ENCODE measurements at regions not wholly inside any gene's neighbourhood (a gene's known extent, or its start where the extent isn't known, plus 50 kb on each side); places are given as distances from the start of the nearest gene placed in this dataset.
"Not testable (repeated sequence)": the region's sequence is repeated elsewhere in the genome, so short reads cannot be mapped to it uniquely, and the experiment has no call there.

DNA sequence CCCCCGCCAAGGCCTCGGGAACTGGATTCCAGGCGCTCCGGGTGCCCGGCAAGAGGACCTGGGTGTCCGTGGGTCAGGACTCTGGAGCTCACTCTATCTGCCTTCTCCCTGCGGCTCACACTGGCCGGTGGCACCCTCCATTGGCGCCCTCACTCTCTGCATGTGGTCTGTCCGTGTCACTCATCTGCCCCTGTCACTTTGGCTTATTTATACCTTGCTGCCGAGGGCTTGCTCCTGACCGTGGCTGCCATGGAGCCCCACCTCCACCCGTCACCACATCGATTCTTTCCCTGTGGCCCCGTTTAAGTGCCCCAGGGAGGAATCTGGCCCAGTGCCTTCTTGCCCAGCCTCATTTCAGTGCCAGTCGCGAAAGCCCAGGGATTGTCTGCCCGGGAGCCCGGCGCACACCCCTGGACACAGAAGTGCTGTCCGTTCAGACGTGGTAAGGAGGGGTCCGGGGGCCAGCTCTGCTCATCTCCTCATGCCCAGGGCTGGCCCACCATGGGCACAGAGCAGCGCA is 113.5 kb downstream of the NPIPB11 start:
- TF ChIP-seq, protein P1, sequence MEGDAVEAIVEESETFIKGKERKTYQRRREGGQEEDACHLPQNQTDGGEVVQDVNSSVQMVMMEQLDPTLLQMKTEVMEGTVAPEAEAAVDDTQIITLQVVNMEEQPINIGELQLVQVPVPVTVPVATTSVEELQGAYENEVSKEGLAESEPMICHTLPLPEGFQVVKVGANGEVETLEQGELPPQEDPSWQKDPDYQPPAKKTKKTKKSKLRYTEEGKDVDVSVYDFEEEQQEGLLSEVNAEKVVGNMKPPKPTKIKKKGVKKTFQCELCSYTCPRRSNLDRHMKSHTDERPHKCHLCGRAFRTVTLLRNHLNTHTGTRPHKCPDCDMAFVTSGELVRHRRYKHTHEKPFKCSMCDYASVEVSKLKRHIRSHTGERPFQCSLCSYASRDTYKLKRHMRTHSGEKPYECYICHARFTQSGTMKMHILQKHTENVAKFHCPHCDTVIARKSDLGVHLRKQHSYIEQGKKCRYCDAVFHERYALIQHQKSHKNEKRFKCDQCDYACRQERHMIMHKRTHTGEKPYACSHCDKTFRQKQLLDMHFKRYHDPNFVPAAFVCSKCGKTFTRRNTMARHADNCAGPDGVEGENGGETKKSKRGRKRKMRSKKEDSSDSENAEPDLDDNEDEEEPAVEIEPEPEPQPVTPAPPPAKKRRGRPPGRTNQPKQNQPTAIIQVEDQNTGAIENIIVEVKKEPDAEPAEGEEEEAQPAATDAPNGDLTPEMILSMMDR (IDR thresholded peaks at IDR 0.05), result not testable (repeated sequence)
- TF ChIP-seq POLR2A (IDR thresholded peaks at IDR 0.05), result not testable (repeated sequence)

All from testis (tissue), 2 donors.